ENCODE measurements at regions not wholly inside any gene's neighbourhood (a gene's known extent, or its start where the extent isn't known, plus 50 kb on each side); places are given as distances from the start of the nearest gene placed in this dataset.

DNA sequence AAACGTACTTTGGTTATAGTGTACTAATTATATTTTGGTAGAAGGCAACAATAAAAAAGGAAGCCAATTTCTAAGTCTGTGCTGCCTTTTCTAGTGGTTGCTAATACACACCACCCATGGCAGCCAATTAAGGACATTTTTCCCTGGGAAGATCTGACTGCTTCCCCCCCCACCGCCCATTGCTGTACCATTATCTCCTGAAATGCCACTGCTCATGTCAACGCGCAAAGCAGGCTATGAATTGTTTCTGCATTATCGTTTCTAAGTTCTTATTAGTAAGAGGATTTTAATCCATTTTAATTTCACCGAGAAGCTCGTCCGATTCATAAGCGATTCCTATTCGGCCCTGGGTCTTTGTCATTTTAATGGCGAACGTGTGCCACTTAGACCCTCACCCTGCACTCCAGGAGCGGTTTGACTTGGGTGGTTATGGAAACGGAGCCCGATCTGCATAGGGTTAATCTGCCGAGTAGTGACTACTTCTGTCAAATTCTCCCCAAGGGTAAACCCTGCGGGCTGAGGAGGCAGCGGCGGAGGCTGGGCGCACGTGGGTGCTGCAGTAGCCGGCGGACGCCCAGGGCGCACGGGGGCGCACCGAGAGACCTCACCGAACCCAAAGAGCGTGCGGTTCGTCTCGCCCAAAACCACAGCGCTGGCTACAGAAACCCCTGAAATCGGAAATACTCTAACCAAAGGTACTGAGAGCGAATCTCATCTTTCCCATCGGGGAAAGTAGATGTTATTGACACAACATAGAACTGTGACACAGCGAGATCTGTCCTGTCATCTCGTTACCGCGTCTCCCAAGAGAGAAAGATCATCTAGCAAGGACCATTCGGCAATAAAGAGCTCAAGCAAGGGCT lies 55.8 kb upstream of the SHC3 start:
- no peak for DNase-seq (ENCODE audit: low read depth)
- TF ChIP-seq, protein P1, sequence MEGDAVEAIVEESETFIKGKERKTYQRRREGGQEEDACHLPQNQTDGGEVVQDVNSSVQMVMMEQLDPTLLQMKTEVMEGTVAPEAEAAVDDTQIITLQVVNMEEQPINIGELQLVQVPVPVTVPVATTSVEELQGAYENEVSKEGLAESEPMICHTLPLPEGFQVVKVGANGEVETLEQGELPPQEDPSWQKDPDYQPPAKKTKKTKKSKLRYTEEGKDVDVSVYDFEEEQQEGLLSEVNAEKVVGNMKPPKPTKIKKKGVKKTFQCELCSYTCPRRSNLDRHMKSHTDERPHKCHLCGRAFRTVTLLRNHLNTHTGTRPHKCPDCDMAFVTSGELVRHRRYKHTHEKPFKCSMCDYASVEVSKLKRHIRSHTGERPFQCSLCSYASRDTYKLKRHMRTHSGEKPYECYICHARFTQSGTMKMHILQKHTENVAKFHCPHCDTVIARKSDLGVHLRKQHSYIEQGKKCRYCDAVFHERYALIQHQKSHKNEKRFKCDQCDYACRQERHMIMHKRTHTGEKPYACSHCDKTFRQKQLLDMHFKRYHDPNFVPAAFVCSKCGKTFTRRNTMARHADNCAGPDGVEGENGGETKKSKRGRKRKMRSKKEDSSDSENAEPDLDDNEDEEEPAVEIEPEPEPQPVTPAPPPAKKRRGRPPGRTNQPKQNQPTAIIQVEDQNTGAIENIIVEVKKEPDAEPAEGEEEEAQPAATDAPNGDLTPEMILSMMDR (conservative IDR thresholded peaks at IDR 0.05; ENCODE audit: low read depth, low read length), result peak; percentile 43
- peak overlapping the region; percentile 45 for H3K4me3 ChIP-seq (ENCODE audit: low read length)

DNA sequence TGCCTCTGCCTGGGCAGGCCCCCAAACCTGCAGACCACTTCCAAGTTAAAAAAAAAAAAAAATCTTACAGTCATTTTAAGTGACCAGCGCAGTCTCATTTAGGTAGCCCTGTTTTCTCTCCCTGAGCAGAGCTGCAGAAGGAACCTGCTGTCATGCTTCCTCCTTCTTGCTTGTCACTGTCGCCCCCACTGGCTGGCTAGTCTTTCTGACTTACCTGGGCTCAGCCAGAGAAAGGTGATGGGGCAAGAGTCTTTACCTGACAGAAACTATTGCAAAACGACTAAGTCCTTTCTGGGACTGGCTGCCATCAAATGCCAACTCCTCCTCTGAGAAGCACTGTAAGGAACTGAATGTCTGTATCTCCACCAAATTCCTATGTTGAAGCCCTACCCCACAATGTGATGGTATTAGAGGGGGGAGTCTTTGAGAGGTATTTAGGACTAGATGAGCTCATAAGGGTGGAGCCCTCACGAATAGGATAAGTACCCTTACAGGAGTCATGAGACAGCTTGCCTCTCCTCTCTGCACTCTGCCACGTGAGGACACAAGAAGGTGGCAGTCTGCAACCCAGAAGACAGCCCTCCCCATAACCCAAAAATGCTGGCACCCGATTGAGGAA lies 58.4 kb upstream of the SHC3 start:
- DNase-seq (ENCODE audit: low read depth), result no peak
- TF ChIP-seq, protein P1 (conservative IDR thresholded peaks at IDR 0.05; ENCODE audit: low read depth, low read length), result no peak
- H3K4me3 ChIP-seq (ENCODE audit: low read length), result no peak overlapping the region

DNA sequence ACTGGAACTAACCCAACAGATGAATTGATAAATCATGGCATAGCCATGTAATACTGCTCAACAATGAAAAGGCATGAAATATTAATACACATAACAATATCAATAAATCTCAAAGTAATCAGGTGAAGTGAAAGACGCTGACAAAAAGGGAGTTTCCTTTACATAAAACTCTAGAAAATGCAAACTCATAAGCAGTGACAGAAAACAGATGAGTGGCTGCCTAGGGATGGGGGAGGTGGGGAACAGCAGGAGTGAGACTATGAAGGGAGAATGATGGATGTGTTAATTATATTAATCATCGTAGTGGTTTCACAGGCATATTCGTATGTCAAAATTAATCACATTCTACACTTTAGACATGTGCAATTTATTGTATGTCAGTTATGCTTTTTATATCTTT lies 59.8 kb upstream of the SHC3 start:
- DNase-seq (ENCODE audit: low read depth), result no peak
- H3K4me3 ChIP-seq (ENCODE audit: low read length), result no peak overlapping the region
- TF ChIP-seq, protein P1 (conservative IDR thresholded peaks at IDR 0.05; ENCODE audit: low read depth, low read length), result no peak

DNA sequence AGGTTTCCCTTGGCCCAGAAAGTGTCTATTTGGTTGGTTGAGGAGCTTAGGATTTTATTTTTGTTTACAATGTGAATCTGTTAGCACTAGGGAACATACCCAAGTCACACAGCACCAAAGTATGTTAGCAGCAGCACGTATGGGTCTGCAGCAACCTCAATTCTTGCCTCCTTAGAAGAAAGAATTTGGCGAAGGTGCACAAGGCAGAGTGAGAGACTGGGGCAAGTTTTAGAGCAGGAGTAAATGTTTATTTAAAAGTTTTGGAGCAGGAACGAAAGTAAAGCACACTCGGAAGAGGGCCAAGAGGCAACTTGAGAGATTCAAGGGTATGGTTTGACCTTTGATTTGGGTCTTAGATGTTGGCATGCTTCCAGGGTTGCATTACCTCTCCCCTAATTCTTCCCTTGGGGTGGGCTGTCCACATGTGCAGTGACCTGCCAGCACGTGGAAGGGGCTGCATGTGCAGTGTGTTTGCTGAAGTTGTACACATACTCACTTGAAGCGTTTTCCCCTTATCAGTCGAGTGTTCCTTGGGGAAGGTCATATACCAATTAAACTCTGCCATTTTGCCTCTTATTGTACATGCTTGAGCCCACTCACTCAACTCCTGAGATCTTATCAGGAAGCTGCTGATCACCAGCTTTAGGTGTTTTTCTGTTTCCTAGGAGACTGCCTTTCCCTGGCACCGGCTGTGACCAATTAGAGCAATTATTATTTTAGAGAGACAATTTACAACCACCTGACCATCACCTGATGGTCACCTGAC lies 64.9 kb upstream of the SHC3 start:
- DNase-seq (ENCODE audit: low read depth), result no peak
- TF ChIP-seq, protein P1 (conservative IDR thresholded peaks at IDR 0.05; ENCODE audit: low read depth, low read length), result no peak
- no peak overlapping the region for H3K4me3 ChIP-seq (ENCODE audit: low read length)

GRCh38 chr9:89246840-89247239 lies 64.2 kb upstream of the CKS2 start:
- DNase-seq (ENCODE audit: low read depth), result no peak

DNA sequence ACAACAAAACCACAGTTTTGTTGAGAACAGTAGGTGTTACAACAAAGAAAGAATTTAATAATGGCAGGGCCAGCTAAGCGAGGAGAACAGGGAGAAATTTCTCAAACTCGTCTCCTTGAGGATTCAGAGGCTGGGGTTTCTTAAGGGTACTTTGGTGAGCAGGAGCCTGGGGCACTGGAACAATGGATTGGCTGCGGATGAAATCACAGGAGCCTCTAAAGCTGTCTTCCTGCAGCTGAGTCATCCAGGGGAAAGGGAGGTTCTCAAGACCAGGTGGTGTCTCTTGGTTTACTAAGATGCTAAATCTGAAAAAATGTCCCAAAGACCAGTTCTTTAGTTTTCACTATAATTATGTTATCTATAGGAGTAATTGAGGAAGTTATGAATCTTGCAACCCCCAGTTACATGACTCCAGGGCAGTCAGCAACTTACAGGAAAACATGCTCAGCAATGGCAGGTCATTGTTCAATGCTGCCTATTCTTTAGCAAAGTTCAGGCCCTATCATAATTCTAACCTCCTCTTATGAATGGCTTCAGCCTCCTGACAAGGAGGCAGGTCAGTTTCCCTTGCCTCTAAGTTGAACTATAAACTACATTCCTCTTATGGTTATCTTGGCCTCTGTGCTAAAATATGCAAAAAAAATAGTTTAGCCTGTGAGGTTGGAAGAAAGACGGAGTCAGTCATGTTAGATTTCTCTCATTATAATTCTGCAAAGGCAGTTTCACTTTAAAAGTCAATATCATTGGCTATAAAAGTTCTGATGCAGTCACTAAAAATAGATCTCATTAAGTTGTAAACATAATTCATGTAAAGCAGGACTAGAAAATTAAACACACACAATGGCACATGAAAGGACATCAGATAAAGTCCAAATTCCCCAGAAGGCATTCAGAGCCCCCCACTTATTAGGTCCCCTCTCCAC lies 63.3 kb upstream of the CKS2 start:
- TF ChIP-seq, protein P1 (conservative IDR thresholded peaks at IDR 0.05; ENCODE audit: low read depth, low read length), result no peak
- no peak for DNase-seq (ENCODE audit: low read depth)
- H3K4me3 ChIP-seq (ENCODE audit: low read length), result no peak overlapping the region

More at GRCh38 chr9:89246840-89247239, 64.2 kb upstream of the CKS2 start:
- TF ChIP-seq, protein P1 (conservative IDR thresholded peaks at IDR 0.05; ENCODE audit: low read depth, low read length), result no peak
- H3K4me3 ChIP-seq (ENCODE audit: low read length), result no peak overlapping the region

All from retinal pigment epithelial cell (primary cell).